ENCODE measurements at regions not wholly inside any gene's neighbourhood (a gene's known extent, or its start where the extent isn't known, plus 50 kb on each side); places are given as distances from the start of the nearest gene placed in this dataset.

DNA sequence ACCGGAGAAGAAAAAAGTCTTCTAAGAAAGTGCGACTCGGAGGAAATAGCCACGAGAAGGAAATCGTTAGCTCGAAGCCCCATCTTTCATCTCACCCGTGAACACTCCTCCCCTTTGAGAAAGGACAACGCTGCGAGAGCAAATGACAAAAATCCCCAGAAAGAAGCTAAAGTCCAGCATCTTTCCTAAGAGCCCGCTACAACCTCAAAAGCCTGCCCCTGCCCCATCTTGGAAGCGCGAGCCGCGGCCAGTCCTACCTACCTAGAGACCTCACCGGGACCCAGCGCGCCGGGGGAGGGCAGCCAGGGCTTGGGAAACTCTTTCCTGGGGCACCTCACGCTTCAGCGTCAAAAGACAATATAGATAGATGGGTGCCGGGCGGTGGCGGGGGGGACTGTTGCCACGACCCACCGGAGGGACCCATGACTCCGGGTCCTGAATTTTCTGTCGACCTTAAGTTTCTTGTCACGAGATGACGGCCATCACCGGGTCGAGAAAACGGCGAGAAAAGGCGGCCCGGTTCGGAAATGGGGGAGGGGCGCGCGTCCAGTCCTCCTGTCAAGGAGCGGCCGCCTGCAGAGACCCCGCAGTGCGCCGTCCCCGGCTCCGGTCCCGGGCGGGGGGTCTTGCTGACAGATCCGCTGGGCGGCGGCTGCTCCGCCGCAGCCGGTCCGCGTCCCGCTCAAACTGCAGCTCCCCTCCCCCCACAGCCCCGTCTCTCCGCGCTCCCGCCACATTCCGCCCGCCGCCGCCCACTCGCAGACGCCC is 65.9 kb downstream of the KCNRG start:
- H3K4me1 ChIP-seq = peaks cover 0 to 6% of the 10 kb centered on the region in 2 donors
- DNase-seq (ENCODE audit: low spot score in 2 of 2) = peak in 1 of 2 donors; percentile 76
- intact Hi-C loops (cut with DNase I) = loop anchor here (5.0 to 10.0 kb wide), 4 partner anchors 104 to 389 kb away; partner anchors contain the start of gene EBPL

DNA sequence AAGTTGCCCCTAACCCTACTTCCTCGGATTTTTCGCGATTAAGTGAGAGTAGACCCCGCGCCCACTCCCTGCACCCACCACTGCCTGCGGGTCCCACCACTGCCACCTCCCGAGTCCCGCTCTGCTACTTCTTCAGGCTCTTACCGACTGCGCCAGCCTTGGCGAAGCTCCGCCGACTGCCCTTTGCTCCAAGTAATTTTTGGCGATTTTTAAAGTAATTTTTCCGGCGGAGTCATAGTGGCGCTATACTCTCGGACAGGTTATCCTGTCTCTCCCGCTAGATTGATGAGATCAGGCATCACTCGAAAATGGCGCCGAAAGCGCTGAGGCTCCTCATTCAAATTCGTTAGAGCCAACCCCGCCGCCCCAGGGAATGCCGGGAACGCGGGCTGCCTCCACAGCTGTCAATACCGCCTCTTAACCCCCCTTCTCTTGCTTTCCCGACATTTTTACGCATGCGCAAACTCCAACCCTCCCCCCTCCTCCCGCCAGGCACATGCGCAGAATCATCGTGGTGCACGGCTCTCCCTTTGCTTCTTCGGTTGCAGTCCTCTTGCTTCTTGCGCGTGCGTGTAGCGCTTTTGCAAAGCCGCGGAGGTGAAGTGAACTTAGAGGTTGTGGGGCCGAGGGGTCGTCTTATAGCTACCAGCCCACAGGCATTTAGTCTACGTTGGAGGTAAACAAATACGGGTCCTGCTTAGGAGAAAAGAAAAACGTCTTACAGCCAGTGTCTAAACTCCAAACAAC is 66.6 kb downstream of the KCNRG start:
- intact Hi-C loops (cut with DNase I) = loop anchor here (1.0 to 10.0 kb wide), 8 partner anchors 43 to 829 kb away; partner anchors contain the start of genes EBPL and TRIM13
- no peaks in the 10 kb centered on the region for H3K27me3 ChIP-seq
- H3K4me3 ChIP-seq = peak overlapping the region; percentile 78 to 95
- H3K4me1 ChIP-seq = peaks cover 0 to 6% of the 10 kb centered on the region in 2 donors
- TF ChIP-seq, protein P1, sequence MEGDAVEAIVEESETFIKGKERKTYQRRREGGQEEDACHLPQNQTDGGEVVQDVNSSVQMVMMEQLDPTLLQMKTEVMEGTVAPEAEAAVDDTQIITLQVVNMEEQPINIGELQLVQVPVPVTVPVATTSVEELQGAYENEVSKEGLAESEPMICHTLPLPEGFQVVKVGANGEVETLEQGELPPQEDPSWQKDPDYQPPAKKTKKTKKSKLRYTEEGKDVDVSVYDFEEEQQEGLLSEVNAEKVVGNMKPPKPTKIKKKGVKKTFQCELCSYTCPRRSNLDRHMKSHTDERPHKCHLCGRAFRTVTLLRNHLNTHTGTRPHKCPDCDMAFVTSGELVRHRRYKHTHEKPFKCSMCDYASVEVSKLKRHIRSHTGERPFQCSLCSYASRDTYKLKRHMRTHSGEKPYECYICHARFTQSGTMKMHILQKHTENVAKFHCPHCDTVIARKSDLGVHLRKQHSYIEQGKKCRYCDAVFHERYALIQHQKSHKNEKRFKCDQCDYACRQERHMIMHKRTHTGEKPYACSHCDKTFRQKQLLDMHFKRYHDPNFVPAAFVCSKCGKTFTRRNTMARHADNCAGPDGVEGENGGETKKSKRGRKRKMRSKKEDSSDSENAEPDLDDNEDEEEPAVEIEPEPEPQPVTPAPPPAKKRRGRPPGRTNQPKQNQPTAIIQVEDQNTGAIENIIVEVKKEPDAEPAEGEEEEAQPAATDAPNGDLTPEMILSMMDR (IDR thresholded peaks at IDR 0.05) = peak in 1 of 3 experiments; percentile 38
- peak overlapping the region; percentile 89 to 96 for H3K27ac ChIP-seq
- H3K36me3 ChIP-seq = no peaks in the 10 kb centered on the region
- peak; percentile 95 to 99 for DNase-seq (ENCODE audit: low spot score in 2 of 2)
- H3K9me3 ChIP-seq = no peaks in the 10 kb centered on the region

More for the DNA sequence above, 65.9 kb downstream of the KCNRG start:
- Histone ChIP-seq H3K27me3 (no peaks in the 10 kb centered on the region), H3K9me3 (no peaks in the 10 kb centered on the region), H3K36me3 (no peaks in the 10 kb centered on the region), H3K4me3 (peak overlapping the region; percentile 78 to 95), H3K27ac (peak overlapping the region; percentile 89 to 96)
- TF ChIP-seq, protein P1 (IDR thresholded peaks at IDR 0.05) = no peak

DNA sequence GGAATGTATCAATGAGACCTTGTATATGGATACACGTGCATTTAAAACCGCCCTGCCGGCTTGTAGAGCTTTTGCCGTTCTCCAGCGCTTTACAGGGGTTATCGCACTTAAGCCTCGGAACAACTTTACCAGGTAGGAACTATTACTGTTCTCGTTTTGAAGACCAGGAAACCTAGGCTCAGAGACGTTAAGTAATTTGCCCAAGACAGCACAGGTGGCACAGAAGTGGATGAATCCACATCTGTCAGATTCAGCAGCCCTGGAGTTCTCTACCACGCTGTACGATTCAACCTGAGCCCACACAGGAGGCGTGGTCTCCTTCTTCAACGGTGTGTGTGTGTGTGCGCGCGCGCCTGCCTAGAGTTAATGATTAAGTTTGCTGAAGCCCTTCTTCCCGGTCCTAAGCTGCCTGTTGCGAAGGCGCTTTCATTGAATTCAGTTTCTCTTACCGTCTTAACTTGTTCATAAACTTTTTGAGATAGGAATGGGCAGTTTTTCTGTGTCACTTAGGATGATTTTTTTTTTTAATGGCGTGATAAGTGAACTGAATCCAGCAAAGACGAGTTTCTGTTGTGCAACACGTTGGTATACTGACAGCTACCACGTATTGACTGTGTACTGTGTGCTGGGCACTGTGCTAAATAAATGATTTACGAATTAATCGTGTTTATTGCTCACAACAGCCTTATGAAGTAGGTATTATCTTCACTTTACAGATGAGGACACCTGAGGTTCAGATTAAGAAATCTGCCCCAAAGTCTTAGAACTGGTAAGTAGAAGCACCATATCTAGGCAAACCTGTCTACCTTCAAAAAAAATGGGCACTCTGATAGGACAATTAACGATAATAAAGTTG is 67.4 kb downstream of the KCNRG start:
- H3K36me3 ChIP-seq = no peaks in the 10 kb centered on the region
- H3K4me1 ChIP-seq = peaks cover 0 to 6% of the 10 kb centered on the region in 2 donors
- peak overlapping the region; percentile 78 to 95 for H3K4me3 ChIP-seq
- intact Hi-C loops (cut with DNase I) = loop anchor here (1.0 to 10.0 kb wide), 8 partner anchors 43 to 828 kb away; partner anchors contain the start of genes EBPL and TRIM13
- H3K9me3 ChIP-seq = no peaks in the 10 kb centered on the region
- peak in 1 of 2 donors; percentile 76 for DNase-seq (ENCODE audit: low spot score in 2 of 2)
- TF ChIP-seq, protein P1 (IDR thresholded peaks at IDR 0.05) = no peak
- H3K27ac ChIP-seq = peak overlapping the region; percentile 30 to 60
- no peaks in the 10 kb centered on the region for H3K27me3 ChIP-seq

DNA sequence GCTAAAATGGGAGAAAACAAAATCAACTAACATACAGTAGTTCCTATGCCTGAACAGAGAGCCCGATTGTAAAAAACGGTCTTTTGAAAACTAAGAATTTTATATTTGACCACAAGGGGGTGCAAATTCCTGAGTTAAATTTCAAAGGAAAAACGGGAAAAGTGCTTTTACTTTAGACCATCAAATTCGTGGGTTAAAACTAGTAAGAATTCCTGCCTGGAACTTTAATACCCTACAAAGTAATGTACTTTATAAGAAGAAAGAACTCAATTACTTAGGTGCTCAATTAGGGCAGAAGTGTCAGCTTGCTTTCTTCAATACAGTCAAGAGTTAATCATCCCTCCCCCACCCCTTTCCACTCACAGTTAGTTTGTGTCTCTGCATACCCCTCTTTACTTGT is 69.8 kb downstream of the KCNRG start:
- peaks cover 0 to 6% of the 10 kb centered on the region in 2 donors for H3K4me1 ChIP-seq
- peak overlapping the region in 1 of 2 donors; percentile 34 for H3K4me3 ChIP-seq
- TF ChIP-seq, protein P1 (IDR thresholded peaks at IDR 0.05) = peak; percentile 60 to 65 (median 62)
- no peaks in the 10 kb centered on the region for H3K27me3 ChIP-seq
- intact Hi-C loops (cut with DNase I) = loop anchor here (10.0 kb wide), 1 partner anchor 140 kb away; no protein-coding TSS in a partner anchor
- H3K36me3 ChIP-seq = no peaks in the 10 kb centered on the region
- DNase-seq (ENCODE audit: low spot score in 2 of 2) = no peak
- no peak overlapping the region for H3K27ac ChIP-seq
- no peaks in the 10 kb centered on the region for H3K9me3 ChIP-seq

DNA sequence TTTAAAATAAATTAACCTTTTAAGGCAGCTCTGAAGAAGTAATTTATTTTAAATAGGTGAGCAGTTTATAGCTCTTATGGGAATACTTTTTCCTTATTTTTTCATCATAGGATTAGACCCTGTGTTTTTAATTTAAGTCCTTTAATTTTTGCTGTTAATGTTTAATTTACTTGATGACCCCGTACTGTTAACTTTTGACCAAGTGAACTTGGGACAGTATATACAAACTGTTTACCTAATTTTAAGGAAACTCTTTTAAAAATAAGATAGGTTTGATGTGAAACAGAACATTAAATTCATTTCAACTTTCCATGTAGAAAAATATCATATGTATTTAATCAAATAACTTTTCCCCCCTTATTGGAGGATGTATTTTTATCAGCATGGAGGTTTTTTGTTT is 74.4 kb downstream of the KCNRG start:
- H3K4me1 ChIP-seq = no peaks in the 10 kb centered on the region
- H3K27ac ChIP-seq = no peak overlapping the region
- intact Hi-C loops (cut with DNase I) = loop anchor here (10.0 kb wide), 1 partner anchor 135 kb away; no protein-coding TSS in a partner anchor
- H3K9me3 ChIP-seq = no peaks in the 10 kb centered on the region
- no peaks in the 10 kb centered on the region for H3K27me3 ChIP-seq
- no peak overlapping the region for H3K4me3 ChIP-seq
- no peak for DNase-seq (ENCODE audit: low spot score in 2 of 2)
- TF ChIP-seq, protein P1 (IDR thresholded peaks at IDR 0.05) = no peak
- no peaks in the 10 kb centered on the region for H3K36me3 ChIP-seq
